DND-41 (cell line): ENCODE measurements at regions not wholly inside any gene's neighbourhood (a gene's known extent, or its start where the extent isn't known, plus 50 kb on each side); places are given as distances from the start of the nearest gene placed in this dataset.

Experiments
- ATAC-seq: fragments of 200-7000 bp; cut with Tn5 transposase; 3 replicates; pipeline ENCODE4 v1.9.1; 2021; ENCODE audit warnings: low read depth; ENCODE audit not compliant: insufficient read depth
- DNase-seq: peaks from one replicate; pipeline ENCODE4 v3.0.0-alpha.2; 2020
- H2AFZ ChIP-seq: 2 replicates; pipeline ENCODE4 v1.6.0; 2012; ENCODE audit warnings: low read depth, low read length
- H3K27ac ChIP-seq: 2 replicates; pipeline ENCODE4 v1.5.1; 2012; ENCODE audit warnings: low read length, inconsistent platforms
- H3K27me3 ChIP-seq: fragments of 200-600 bp; sonication (generic); 2 replicates; pipeline ENCODE4 v1.6.0; 2012; ENCODE audit warnings: low read length, mild to moderate bottlenecking, inconsistent platforms; ENCODE audit not compliant: insufficient read depth, poor library complexity
- H3K36me3 ChIP-seq: 2 replicates; pipeline ENCODE4 v1.5.1; 2012; ENCODE audit warnings: low read length, inconsistent platforms; ENCODE audit not compliant: insufficient read depth
- H3K4me1 ChIP-seq: 2 replicates; pipeline ENCODE4 v1.5.1; 2012; ENCODE audit warnings: mild to moderate bottlenecking, low read length; ENCODE audit not compliant: insufficient read depth
- H3K4me2 ChIP-seq: 2 replicates; pipeline ENCODE4 v1.6.0; 2012; ENCODE audit warnings: mild to moderate bottlenecking, moderate library complexity, low read length, inconsistent platforms; ENCODE audit not compliant: insufficient read depth
- H3K4me3 ChIP-seq, 2 experiments: fragments of 200-600 bp in 1 of 2; shearing (Covaris generic) in 1 of 2; 2 replicates each; pipeline ENCODE4 v1.5.1; 2012 to 2016; ENCODE audit warnings: inconsistent platforms in 2 of 2, low read length in 2 of 2, mild to moderate bottlenecking in 2 of 2, low read depth in 1 of 2, moderate library complexity in 1 of 2
- H3K79me2 ChIP-seq: 2 replicates; pipeline ENCODE4 v1.6.0; 2012; ENCODE audit warnings: low read length, inconsistent platforms; ENCODE audit not compliant: insufficient read depth
- H3K9ac ChIP-seq: 2 replicates; pipeline ENCODE4 v1.6.0; 2012; ENCODE audit warnings: low read depth, mild to moderate bottlenecking, inconsistent platforms, low read length, moderate library complexity
- H3K9me3 ChIP-seq: 2 replicates; pipeline ENCODE4 v1.5.1; 2012; ENCODE audit warnings: low read length, moderate library complexity, mild to moderate bottlenecking, inconsistent platforms; ENCODE audit not compliant: insufficient read depth, severe bottlenecking
- H4K20me1 ChIP-seq: 2 replicates; pipeline ENCODE4 v1.6.0; 2012; ENCODE audit warnings: low read length; ENCODE audit not compliant: insufficient read depth
- EZH2 ChIP-seq: IDR thresholded peaks from 3 replicates; pipeline ENCODE4 v1.6.1; 2012; ENCODE audit warnings: borderline replicate concordance, low read depth, mild to moderate bottlenecking, moderate library complexity, low read length, inconsistent platforms; ENCODE audit not compliant: severe bottlenecking
- TF ChIP-seq, protein P1 (sequence below): IDR thresholded peaks from 2 replicates; pipeline ENCODE4 v1.5.1; 2012; ENCODE audit warnings: borderline replicate concordance, low read length, moderate library complexity, mild to moderate bottlenecking; ENCODE audit not compliant: poor library complexity, severe bottlenecking; ENCODE audit errors: extremely low read depth

GRCh38 chr14:32009221-32009975, 67.7 kb upstream of the ARHGAP5 start:
- H2AFZ ChIP-seq: no peak overlapping the region
- no peak overlapping the region for H3K9ac ChIP-seq
- no peak for DNase-seq
- H3K4me3 ChIP-seq: no peak overlapping the region
- no peak for ATAC-seq
- H3K9me3 ChIP-seq: no peaks in the 10 kb centered on the region
- H4K20me1 ChIP-seq: no peaks in the 10 kb centered on the region
- no peak for TF ChIP-seq EZH2
- TF ChIP-seq, protein P1, sequence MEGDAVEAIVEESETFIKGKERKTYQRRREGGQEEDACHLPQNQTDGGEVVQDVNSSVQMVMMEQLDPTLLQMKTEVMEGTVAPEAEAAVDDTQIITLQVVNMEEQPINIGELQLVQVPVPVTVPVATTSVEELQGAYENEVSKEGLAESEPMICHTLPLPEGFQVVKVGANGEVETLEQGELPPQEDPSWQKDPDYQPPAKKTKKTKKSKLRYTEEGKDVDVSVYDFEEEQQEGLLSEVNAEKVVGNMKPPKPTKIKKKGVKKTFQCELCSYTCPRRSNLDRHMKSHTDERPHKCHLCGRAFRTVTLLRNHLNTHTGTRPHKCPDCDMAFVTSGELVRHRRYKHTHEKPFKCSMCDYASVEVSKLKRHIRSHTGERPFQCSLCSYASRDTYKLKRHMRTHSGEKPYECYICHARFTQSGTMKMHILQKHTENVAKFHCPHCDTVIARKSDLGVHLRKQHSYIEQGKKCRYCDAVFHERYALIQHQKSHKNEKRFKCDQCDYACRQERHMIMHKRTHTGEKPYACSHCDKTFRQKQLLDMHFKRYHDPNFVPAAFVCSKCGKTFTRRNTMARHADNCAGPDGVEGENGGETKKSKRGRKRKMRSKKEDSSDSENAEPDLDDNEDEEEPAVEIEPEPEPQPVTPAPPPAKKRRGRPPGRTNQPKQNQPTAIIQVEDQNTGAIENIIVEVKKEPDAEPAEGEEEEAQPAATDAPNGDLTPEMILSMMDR: no peak
- no peaks in the 10 kb centered on the region for H3K4me1 ChIP-seq
- no peaks in the 10 kb centered on the region for H3K27me3 ChIP-seq
- H3K79me2 ChIP-seq: no peaks in the 10 kb centered on the region
- H3K4me2 ChIP-seq: no peak overlapping the region
- no peaks in the 10 kb centered on the region for H3K36me3 ChIP-seq
- H3K27ac ChIP-seq: no peak overlapping the region

DNA sequence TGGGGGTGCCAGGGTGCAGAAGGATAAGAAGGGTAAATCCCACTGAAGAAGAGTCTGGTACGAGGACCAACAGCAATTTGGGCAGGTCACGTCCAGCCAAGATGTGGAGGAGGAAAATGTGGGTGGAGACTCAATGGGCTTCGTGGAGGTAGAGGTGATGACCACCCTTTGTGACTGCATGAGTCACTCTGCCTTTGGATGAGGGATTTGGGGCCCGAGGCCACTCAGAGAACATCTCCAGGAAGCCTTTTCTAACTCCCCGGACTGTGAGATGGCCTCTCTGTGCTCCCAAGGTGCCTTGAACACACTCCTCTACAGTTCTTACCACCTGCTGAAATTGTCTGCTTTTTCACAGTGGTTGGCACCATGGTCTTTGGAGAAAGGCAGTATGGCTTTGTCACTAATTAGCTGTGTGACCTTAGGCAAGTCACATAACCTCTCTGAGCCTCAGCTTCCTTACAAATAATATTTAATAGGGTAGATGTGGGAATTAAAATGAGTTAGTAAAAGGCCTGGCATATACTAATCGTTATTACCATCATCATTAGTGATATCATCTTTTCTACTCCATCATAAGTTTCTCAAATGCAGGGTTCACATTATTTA, 67.0 kb upstream of the ARHGAP5 start:
- Histone ChIP-seq H3K9me3 (no peaks in the 10 kb centered on the region), H4K20me1 (no peaks in the 10 kb centered on the region), H3K79me2 (no peaks in the 10 kb centered on the region), H3K4me1 (no peaks in the 10 kb centered on the region), H3K9ac (no peak overlapping the region), H3K4me3 (no peak overlapping the region), H3K27ac (no peak overlapping the region), H2AFZ (no peak overlapping the region), H3K4me2 (no peak overlapping the region), H3K27me3 (no peaks in the 10 kb centered on the region), H3K36me3 (no peaks in the 10 kb centered on the region)
- ATAC-seq (no peak), DNase-seq (no peak)
- no peak for TF ChIP-seq EZH2
- TF ChIP-seq, protein P1: no peak

DNA sequence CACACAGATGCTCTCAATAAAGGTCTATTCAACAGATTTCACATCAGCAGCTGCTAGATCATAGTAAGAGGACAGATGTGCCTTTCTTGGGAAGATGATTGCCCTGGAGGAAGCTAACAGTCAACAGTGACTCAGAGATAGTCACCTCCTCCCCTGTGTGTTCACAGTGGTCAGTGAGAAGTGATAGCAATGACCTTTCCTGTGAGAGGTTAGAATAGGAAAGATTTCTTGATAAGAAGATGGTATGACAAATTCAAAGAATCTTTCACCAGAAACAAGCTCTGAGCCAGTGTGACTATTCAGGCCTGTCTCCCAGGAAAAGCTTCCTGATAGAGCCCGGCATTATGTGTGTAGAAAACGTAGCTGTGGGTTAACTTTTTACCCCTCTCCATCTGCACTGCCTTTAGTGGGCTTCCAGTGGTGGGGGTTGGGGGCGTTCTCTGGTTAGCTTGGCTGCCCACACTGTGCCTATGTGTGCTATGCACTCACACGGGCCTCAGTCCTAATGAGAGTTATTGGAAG, 66.4 kb upstream of the ARHGAP5 start:
- Histone ChIP-seq H4K20me1 (no peaks in the 10 kb centered on the region), H2AFZ (no peak overlapping the region), H3K36me3 (no peaks in the 10 kb centered on the region), H3K4me2 (no peak overlapping the region), H3K4me1 (no peaks in the 10 kb centered on the region), H3K4me3 (no peak overlapping the region), H3K27me3 (no peaks in the 10 kb centered on the region), H3K9me3 (no peaks in the 10 kb centered on the region), H3K27ac (no peak overlapping the region), H3K9ac (no peak overlapping the region), H3K79me2 (no peaks in the 10 kb centered on the region)
- ATAC-seq: no peak
- TF ChIP-seq, protein P1: no peak
- TF ChIP-seq EZH2: no peak
- DNase-seq: no peak
